Left hindlimb (tissue), 1 donor: ENCODE measurements at regions not wholly inside any gene's neighbourhood (a gene's known extent, or its start where the extent isn't known, plus 50 kb on each side); places are given as distances from the start of the nearest gene placed in this dataset.

Experiments
- DNase-seq: peaks from one replicate; pipeline ENCODE4 v3.0.0-alpha.2; 2018

DNA sequence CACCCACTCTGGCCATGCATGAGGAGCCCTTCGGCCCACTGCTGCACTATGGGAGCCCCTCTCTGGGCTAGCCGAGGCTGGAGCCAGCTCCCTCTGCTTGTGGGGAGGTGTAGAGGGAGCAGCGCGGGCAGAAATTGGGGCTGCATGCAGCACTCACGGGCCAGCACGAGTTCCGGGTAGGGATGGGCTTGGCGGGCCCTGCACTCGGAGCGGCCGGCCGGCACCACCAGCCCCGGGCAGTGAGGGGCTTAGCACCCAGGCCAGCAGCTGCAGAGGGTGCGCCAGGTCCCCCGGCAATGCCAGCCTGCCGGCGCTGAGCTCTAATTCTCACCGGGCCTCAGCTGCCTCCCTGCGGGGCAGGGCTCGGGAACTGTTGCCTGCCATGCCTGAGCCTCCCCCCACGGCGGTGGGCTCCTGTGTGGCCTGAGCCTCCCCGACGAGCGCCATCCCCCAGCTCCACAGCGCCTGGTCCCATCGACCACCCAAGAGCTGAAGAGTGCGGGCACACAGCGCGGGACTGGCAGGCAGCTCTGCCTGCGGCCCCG is 209.0 kb downstream of the LTN1 start:
- DNase-seq, result no peak

DNA sequence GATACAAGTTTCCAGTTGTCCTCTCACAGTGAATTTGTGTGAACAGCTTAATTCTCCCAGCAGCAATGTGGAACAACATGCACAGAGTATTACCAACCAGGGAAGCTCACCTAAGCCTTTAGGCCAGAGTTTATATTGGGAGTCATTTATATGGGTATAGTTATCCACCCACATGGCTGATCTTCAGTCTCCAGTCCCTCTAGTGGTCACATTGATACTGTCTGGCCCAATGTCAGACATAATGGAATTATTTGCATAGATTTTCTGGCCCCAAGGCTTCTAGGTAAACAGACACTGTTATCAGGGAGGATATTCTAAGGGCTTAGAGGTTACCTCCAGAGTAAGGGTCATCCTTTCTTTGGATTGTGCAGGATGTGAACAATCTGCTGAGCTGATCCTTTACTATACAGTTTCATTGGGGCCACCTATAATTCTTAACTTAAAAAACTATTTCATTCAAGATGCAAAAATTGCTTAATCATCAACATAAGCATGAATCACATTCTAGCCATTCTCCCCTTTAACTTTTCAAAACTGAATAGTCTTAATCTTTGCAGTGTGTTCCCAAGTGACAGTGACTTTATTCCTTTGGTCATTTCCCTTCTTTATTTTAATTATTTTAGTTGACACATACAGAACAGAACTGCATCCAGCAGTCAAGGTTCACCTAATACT is 210.9 kb downstream of the LTN1 start:
- DNase-seq, result no peak

DNA sequence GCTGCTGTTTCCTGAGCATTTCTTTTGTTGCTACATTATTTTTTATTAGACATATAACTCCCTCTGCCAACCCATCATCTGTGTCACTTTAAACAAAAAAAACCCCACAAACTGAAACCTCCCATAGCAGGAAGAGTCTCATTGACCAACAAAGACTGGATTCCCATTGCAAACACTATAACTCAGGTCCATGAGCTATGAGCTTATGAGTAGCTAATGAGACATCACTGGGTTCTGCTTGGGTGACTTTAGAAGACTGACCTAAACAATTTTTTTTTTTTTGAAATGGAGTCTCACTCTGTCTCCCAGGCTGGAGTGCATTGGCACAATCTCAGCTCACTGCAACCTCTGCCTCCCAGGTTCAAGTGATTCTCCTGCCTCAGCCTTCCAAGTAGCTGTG is 212.8 kb downstream of the LTN1 start:
- no peak for DNase-seq

DNA sequence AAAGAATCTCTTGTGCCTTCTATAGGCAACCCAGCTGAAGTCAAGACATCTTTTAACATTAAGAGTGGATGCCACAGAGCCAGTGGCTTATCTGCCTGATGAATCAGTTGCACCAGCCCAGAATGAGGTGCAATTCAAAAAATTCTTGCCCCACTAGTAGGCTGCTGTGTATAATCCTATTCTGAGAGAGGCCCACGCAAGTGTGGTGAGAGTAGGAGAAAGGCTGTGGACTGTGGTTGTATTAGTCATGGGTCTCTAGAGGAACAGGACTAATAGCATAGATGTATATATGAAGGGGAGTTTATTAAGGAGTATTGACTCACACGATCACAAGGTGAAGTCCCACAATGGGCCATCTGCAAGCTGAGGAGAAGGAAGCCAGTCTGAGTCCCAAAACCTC is 216.4 kb downstream of the LTN1 start:
- DNase-seq, result no peak

DNA sequence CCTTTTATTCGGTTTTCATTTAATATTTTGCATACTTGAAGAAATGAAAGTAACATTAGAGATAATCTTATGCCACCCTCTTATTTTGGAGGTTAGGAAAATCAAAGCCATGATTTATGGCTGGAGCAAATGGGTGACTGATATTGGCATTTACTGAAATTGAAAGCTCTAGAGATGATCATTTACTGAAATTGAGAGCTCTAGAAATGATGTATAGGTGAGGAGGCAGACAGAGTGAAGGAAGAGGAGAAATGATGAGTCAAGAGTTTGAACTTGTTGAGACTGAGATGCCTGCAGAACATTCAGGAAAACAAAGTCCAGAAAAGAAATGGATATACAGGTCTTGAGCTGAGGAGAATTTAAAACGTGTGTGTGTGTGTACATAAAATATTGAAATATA is 217.6 kb downstream of the LTN1 start:
- no peak for DNase-seq

DNA sequence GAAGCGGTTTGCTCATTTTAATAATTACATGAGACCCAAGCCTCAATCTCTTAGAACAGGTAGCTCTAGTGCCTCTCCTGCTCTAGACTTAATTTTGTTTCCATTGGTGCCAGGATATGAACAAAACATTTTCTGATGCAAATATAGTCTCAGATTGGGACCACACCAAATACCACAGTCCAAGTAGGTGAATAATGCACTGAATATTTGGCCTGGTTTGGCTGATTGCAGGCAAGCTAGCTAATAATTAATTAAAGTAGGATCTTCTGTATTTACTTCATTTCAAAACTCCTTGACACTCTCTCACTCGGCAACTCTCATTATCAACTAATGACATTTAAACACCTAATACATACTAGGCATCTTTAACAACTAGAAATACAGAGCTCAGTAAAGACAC is 219.6 kb downstream of the LTN1 start:
- no peak for DNase-seq

DNA sequence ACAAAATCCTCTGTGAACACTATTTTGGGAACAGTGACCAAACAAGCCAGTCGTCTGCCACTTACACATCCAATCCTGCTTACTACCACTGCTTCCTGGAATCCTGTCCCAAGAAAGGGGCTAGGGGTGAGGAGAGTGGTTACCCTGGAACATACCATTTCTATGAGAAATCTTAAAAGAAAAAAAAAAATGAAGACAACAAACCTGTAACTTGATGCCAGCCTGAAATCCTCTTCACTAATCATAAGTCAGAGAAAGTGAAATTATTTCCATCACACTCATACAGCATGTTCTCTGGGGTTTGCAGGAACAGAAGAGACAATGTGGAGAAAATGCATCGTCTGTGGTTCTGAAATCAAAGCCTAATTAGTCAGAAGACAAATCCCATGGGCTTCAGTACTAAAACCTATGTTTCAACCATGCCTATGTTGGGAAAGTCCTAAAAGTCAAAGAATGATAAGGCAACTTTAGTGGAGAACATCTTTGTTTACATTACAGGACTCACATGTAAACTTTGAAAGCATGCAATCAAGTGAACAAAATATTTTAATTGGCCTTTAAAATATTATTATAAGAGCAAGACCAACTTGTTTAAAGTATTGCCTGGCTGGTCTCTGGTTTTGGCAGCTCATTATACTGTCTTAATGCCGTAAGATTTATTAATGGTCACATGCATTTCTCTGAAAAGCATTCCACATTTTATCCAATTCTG is 220.7 kb downstream of the LTN1 start:
- no peak for DNase-seq

DNA sequence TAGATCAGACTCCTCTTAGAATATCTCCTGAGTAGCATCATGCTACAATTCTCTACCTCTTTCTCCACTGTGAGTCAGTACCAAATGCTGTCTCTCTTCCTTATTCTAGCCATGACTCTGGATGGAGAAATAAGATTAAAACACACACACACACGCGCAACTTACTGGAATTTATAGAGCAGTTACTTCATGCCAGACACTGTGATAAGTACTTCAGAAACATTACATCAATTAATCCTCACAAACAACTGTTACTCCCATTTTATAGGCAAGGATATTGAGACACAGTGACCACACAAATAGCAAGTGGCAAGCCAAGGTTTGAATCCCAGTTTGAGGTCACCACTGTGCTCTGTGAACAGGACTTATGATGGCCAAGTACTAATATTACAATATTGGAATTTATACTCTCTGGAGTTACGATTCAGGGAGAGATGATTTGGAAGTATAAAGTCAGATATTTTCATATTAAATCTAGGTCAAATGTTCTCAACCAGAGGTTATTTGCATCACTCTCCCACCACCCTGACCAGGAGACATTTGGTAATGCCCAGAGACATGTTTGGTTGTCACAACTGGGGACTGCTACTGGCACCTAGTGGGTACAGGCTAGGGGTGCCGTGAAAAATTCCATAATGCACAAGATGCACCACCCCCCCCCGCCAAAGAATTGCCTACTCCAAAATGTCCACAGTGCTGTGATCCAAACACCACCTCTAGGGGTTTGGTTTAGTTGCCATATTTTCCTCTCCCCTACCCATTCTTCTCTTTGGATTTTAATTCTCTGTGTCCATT is 221.6 kb downstream of the LTN1 start:
- no peak for DNase-seq

DNA sequence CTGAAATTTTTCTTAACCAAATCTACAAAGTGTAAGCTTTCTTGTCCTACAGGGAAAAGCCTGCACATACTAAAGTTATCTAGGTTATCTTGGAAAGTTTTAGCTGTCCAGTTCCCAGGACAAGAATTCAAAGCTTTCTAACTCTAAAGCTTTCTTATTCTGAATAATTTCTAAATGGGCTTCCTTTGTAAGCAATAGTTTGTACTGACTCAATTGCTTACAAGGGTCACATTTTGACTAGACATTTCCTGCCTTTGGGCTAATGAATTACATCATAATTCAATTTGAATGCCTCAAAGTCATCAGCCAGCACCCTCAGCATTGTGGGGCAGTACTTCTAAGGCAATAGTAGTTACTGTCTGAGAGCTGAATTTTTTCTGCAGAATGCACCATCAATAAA is 223.0 kb downstream of the LTN1 start:
- DNase-seq, result no peak

DNA sequence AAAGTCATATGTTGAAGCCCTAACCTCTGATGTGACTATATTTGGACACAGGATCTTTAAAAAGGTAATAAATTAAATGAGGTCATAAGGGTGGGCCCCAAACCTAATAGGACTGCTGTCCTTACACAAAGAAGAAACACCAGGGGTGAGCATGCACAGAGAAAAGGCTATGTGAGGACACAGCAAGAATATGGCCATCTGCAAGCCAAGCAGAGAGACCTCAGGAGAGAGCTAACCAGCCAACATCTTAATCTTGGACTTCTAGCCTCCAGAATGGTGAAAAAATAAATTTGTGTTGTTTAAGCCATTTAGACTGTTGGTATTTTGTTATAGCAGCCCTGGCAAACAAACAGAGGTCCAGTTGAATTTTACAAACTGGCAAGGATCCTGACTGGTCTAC is 223.9 kb downstream of the LTN1 start:
- DNase-seq, result no peak

DNA sequence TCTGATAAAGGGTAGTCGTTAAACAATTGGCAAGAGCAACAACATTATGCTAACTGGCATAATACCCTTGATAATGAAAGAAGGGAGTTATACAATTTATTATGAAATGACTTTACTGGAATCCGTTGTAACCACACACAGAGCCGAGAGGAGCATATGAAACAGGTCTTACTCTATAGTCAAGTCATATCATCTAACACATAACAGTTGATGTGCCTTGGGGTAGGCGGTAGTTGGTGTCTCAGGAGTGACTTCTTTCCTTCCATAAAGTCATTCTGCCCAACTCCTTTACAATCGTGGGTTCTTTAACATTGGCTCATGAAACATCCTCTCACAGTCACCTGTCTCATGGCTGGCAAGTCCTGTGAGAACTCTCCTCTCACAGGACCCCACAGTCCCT is 225.2 kb downstream of the LTN1 start:
- DNase-seq, result no peak

DNA sequence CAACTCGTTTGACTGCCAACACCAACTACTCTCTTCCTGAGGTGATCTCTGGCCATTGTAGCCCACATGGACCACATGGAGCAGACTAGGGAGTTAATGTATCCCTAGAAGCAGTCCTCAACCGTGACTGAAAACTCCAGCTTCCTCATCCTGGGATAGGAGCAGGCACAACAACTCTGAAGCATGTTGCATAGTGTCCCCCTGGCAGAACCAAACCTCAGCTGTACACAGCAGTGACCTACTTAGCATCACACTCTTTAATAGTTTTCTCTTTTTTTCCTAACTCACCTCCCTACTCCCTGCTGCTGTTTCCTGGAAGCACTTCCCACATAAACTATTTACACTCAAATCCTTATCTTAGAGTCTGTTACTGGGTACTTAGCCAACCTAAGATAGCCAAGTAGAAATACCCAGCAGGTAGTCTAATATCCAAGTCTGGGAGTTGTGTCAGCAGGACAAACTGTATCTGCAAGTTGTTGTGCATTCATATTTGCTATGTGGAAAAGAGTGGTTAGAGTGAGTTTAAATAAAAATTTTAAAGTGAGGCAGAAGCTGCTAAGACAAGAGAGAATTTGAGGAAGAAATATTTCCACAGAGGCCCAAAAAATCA is 228.8 kb downstream of the LTN1 start:
- no peak for DNase-seq

DNA sequence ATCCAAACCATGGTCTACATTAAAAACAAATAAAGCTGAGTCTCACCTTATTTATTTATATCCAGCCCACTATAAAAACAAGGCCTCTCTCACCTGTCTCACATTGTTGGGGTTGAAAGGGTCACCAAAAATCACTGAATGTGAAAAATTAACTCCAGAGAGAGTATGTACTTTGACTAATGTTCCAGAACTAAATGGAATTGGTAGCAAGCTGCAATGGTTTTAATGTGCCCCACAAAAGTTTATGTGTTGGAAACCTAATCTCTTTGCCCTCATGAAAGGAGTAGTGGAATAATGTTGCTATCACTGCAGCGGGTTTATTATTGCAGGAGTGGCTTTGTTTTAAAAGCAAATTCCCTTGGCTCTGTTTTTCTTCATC is 230.3 kb downstream of the LTN1 start:
- DNase-seq, result no peak

DNA sequence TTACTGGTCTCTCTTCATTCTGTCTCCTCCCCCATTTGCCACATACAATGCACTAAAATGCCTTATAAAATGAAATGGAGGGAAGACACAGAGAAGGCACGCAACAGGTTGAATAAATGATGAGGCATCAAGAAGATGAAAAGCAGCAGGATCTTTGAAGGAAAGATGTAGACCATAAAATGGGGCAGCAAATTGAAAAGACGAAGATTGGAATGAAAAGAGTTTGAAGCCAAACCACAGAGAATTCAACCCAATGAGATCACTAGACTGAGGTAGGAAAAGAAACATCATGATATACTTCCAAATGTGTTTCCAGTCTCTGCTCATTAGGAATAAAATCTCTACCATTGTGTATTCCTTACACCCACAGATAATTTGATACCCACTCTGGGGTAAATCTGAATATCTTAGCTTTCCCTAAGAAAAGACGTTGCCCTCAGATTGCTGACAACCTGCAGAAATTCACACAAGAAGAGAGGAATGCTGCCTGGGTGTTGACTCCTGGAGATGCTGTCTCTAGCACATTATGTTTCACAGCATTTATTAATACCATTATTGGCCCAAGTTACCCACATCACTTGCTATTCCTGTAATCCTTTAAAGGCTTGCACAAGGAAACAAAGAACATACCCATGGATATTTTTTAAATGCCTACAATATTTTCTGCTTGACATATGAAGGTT is 230.9 kb downstream of the LTN1 start:
- DNase-seq, result no peak

DNA sequence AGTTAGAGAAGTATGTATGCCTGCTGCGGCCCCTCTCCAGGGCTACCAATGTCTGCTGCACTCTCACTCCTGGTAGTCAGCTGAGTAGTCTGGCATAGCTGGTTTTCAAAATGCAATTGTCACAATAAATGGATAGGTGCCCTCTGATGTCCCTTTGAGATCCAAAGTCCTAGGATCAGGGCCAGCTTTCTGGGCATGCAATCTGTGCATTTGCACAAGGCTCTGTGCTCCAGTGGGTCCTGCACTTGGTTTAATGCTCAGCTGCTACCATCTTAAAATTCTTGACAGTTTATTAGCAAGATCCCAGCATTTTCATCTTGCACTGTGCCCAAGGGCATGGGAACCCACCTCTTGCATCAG is 233.8 kb downstream of the LTN1 start:
- DNase-seq, result no peak

DNA sequence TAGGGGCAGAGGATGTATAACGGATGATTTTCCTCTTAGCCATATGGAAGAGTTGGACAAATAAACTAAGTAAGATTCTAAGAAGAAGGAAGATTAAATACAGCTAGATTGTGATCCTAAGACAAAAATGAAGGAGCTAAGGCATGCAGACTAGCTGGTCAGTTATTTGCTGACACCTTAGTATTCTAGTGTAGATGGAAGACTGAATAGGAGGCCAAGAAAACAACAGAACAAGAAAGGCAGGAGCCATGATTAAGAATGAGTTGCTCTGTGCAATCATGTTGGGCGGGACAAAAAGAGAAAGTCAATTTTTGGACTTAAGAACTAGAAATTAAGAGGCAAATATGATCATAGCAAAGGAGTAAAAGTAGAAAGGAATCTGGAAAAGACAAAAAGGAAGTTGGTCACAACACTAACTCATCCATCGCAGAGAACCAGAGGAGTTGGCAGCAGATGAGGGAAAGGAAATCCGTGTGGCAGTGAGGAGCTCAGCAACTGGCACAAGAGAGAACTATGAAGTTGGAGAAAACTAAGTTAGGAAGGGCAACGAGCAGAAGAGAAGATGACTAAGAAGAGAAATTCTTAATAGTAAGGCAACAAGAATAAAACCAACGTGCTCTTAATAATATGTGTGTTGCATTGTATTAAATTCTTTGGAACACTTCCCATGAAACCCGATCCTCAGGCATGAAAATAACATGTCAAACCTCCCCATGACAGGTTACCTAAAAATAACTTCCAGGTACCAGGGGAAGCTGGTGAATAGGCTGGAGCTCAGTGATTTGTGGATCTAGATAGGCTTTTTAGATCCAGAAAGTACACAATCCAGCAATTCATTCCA is 234.4 kb downstream of the LTN1 start:
- DNase-seq, result no peak

DNA sequence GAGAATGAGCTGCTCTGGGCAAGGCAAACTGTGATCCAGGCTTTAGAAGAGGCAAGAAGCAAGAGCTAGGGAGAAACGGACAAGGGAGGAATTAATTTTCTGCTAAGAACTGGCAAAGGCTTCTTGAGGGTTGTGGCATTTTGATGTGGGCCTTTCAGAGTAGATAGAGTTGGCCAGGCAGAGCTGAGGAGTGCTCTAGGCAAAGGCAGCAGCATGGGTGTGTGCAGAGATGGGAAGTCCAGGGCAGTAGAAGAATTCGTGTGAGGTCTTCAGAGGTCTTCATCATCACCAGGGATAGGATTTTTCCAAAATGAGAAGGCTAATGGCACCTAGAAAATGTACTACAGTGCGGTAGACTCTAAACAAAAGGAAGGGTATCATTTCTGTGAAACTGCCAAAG is 237.8 kb downstream of the LTN1 start:
- no peak for DNase-seq

DNA sequence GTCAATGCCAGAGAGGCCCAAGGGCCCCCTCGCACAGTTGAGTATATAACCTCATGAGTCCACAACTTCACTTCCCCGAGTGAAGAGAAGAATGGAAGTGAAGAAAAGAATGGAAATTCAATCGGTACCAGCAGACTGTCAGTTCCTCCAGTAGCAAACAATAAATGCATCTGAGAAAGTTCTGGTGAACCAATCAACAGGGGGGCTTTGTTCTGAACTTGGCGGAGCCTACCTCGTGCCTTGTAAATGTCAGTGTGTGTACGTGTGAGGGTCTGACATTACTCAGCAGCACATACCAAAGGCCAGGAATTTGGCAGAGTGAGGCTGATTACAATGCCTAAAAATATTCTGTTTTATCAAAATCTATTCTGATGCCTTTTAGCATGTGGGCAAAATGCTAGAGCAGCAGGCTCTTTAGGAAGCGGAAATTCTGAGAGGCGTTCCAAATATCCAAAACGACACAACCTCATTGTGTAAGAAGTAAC is 238.5 kb downstream of the LTN1 start:
- DNase-seq, result no peak

DNA sequence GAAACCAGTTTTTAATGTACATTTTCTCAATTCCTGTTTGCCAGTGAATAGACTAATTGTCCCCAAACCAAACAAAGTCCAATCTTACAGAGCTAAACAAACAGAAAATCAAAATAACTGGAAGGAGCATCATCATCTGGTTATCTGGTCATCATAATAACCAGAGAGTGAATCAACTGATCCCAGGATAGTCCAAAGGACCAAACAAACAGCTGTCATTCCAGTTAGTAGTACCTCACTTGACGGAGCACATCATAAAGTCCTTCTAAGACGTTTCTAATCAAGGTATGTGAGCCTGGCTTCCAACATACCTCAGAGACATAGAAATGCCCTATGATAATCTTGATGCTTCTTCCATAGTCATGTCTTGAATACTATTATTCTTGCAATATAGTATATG is 240.5 kb downstream of the LTN1 start:
- no peak for DNase-seq

DNA sequence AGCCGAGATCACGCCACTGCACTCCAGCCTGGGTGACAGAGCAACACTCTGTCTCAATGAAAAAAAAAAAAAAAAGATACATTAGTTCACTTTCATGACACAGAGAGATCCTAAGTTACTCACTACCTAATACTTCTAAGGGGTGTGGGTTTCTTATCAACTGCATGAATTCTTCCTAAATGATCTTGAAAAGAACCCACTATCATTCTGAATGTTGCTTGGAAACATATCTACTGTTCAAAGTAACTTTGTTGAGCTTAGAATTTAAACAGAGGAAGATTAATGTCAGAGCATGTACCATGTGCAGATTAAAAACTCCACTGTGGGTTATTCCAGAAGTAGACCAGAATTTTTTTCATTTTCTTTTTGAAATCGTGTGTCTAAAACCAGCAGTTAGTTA is 241.5 kb downstream of the LTN1 start:
- DNase-seq, result no peak

DNA sequence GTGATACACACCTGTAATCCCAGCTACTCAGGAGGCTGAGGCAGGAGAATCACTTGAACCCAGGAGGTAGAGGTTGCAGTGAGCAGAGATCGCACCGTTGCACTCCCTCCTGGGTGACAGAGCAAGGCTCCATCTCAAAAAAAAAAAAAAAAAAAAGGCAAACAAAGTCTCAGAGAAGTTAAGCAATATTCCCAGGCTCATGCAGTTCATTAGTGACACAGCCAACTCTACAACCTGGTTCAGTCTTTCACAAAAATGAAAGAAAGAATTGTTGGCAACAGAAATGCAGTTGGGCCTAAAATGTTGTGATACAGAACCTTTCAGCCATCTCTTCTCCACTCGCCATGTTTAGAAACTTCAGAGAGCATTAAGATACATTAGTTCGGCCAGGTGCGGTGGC is 242.1 kb downstream of the LTN1 start:
- DNase-seq, result no peak

DNA sequence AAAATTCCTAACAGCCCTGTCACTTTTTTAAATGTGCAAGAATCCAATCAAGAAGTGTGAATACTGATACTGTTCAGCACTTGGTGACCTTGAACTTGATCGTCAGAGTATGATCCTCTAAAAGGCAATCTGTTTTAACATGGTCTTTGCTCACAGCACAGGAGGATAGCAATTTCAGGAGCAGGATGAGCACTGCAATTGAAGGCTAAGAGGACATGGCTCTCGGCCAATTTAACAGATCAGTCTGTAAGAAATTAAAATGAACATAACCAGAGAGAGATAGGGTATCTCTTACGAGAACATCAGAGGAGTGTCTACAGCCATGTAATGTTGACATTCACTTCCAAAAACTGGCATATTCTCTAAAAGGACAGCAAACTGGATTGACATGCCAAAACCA is 243.1 kb downstream of the LTN1 start:
- DNase-seq, result no peak
